Left ventricle myocardium inferior (tissue), 1 donor: ENCODE measurements at regions not wholly inside any gene's neighbourhood (a gene's known extent, or its start where the extent isn't known, plus 50 kb on each side); places are given as distances from the start of the nearest gene placed in this dataset.
A peak's percentile ranks its signal among the peaks of the same experiment; 100 is the strongest.

Source experiments
- DNase-seq: peaks from one replicate; pipeline ENCODE4 v3.0.0-alpha.2; 2020
- H3K27ac ChIP-seq: fragments of 200-600 bp; replicated peaks from 2 replicates; pipeline ENCODE4 v1.8.0; 2021
- H3K27me3 ChIP-seq: fragments of 200-600 bp; 2 replicates; pipeline ENCODE4 v1.8.0; 2021; ENCODE audit warnings: low read depth
- H3K36me3 ChIP-seq: fragments of 200-600 bp; 2 replicates; pipeline ENCODE4 v1.8.0; 2021
- H3K4me1 ChIP-seq: fragments of 200-600 bp; 2 replicates; pipeline ENCODE4 v1.8.0; 2021
- H3K4me3 ChIP-seq: fragments of 200-600 bp; 2 replicates; pipeline ENCODE4 v1.8.0; 2021; ENCODE audit warnings: mild to moderate bottlenecking, moderate library complexity
- H3K9me3 ChIP-seq: fragments of 200-600 bp; replicated peaks from 2 replicates; pipeline ENCODE4 v1.8.0; 2021
- intact Hi-C: fragments of 100-400 bp; cut with micrococcal nuclease; formaldehyde crosslinking; loops from one replicate; pipeline ENCODE4 v1.11.0; 2022
- TF ChIP-seq, protein P1 (sequence below): fragments of 200-600 bp; IDR thresholded peaks from 2 replicates; pipeline ENCODE4 v1.8.0; 2021; ENCODE audit warnings: antibody characterized with exemption, mild to moderate bottlenecking, borderline replicate concordance
- donor health status: DM: no; HTN: yes; CAD: no; lungs with severe emphysema.

DNA sequence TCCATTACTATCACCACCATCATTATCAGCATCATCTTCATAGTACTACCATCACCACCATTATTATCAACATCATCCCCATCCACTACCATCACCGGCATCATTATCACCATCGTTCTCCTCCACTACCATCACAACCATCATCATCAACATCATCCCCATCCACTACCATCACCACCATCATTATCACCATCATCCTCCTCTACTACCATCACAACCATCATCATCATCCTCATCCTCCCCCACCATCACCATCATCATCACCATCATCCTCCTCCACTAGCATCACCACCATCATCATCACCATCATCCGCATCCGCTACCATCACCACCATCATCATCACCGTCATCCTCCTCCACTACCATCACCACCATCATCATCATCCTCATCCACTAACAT is 639.8 kb upstream of the RBFOX1 start:
- DNase-seq, result no peak
- intact Hi-C loops, result no loop called here
- Histone ChIP-seq H3K27ac (no peak overlapping the region), H3K36me3 (no peaks in the 10 kb centered on the region), H3K4me3 (no peak overlapping the region), H3K4me1 (no peaks in the 10 kb centered on the region), H3K27me3 (no peaks in the 10 kb centered on the region), H3K9me3 (peaks cover 15% of the 10 kb centered on the region)
- TF ChIP-seq, protein P1, sequence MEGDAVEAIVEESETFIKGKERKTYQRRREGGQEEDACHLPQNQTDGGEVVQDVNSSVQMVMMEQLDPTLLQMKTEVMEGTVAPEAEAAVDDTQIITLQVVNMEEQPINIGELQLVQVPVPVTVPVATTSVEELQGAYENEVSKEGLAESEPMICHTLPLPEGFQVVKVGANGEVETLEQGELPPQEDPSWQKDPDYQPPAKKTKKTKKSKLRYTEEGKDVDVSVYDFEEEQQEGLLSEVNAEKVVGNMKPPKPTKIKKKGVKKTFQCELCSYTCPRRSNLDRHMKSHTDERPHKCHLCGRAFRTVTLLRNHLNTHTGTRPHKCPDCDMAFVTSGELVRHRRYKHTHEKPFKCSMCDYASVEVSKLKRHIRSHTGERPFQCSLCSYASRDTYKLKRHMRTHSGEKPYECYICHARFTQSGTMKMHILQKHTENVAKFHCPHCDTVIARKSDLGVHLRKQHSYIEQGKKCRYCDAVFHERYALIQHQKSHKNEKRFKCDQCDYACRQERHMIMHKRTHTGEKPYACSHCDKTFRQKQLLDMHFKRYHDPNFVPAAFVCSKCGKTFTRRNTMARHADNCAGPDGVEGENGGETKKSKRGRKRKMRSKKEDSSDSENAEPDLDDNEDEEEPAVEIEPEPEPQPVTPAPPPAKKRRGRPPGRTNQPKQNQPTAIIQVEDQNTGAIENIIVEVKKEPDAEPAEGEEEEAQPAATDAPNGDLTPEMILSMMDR, result no peak

DNA sequence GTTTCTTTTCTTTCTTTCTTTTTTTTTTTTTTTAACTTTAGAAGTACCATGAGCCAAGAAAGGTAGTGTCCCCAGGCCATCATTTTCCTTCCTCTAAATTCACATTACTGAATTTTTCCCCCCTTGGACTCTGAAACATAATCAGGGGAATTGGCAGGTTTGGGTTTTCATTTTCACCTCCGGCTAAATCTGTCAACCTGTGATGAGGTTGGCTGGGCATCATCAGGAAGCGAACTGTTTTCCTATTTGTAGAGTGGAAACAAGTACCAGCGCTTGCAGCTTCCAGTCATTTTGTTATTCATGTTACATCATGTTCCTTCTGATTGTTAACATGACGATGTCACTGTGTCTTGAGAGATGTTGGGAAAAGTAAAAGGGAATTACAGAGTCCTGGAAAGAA is 641.9 kb upstream of the RBFOX1 start:
- Histone ChIP-seq H3K36me3 (no peaks in the 10 kb centered on the region), H3K4me3 (no peak overlapping the region), H3K4me1 (no peaks in the 10 kb centered on the region)

DNA sequence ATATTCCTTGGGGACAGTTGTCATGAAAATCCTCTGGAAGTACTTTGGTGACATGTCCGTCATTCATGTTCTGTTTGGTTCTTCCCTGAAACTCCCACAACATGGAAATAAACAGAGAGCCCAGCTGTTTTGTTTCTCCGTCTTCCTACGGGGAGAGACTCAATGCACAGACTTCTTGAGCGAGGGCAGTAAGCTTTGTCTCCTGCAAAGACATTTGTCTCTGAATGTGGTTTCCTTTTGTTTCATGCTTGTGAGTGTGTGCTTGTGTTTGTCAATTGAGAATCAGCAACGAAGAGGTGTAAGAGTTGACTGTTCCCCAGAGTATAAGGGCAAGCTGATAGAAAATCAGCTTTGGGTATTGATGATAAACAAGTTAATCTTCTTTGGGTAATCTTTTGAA is 643.0 kb upstream of the RBFOX1 start:
- H3K36me3 ChIP-seq, result no peaks in the 10 kb centered on the region
- TF ChIP-seq, protein P1, result no peak
- no peak overlapping the region for H3K4me3 ChIP-seq
- no peak overlapping the region for H3K27ac ChIP-seq
- intact Hi-C loops, result no loop called here
- no peaks in the 10 kb centered on the region for H3K4me1 ChIP-seq
- H3K9me3 ChIP-seq, result peaks cover 17% of the 10 kb centered on the region
- no peak for DNase-seq
- H3K27me3 ChIP-seq, result no peaks in the 10 kb centered on the region

More for the DNA sequence above, 641.9 kb upstream of the RBFOX1 start:
- Histone ChIP-seq H3K9me3 (peaks cover 17% of the 10 kb centered on the region), H3K27me3 (no peaks in the 10 kb centered on the region), H3K27ac (no peak overlapping the region)
- DNase-seq, result no peak
- intact Hi-C loops, result no loop called here
- TF ChIP-seq, protein P1, result no peak

DNA sequence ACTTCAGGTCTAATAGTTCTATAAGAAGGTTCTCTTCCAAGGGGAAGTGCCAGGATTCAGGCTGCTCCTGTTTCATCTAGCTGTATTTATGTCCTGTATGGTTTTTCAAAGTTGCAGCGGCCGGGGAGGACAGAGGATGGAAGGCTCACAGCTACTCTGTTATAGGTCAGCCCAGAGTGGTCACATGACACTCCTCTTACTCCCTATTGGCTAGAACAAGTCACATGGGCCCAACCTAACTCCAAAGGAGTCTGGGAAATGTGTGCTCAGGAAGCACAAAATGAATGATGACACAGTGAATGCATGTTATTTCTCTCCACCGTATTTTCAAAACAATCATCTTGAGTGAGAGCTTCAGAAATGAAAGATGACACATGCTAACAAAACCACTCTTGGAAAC is 645.1 kb upstream of the RBFOX1 start:
- intact Hi-C loops, result no loop called here
- no peaks in the 10 kb centered on the region for H3K36me3 ChIP-seq
- no peak for DNase-seq
- H3K9me3 ChIP-seq, result peaks cover 17% of the 10 kb centered on the region
- peaks cover 13% of the 10 kb centered on the region for H3K27me3 ChIP-seq
- TF ChIP-seq, protein P1, result no peak
- no peaks in the 10 kb centered on the region for H3K4me1 ChIP-seq
- H3K27ac ChIP-seq, result no peak overlapping the region
- no peak overlapping the region for H3K4me3 ChIP-seq

DNA sequence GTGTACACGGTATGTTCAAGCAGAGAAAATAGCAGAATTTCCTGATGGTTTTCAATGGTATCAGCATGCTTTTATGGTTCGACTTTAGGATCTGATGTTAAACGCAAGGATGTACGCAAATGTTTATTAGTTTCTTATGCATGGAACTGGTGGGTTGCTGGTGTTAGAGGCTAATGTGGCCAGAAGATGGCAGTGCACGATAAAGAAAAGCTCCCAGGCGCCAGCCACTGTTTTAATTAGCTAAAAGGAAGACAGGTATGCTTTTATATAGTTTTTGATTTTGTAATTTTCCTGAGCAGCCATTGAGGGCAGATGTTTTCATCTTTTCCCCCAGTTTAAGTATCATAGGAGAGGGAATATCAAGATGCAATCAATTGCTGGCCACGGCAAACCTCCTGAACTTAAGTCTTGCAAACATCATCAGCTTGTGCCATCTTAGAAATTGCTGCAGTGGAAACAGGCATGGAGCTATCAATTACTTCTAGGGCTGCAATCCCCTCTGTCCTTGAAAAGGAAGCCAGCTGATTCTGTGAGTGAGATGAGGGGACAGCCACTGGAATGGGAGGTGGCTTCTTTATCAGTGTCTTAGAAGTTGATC is 648.5 kb upstream of the RBFOX1 start:
- DNase-seq, result no peak
- peaks cover 17% of the 10 kb centered on the region for H3K9me3 ChIP-seq
- TF ChIP-seq, protein P1, result peak; percentile 43
- H3K27ac ChIP-seq, result no peak overlapping the region
- no peak overlapping the region for H3K4me3 ChIP-seq
- peaks cover 30% of the 10 kb centered on the region for H3K27me3 ChIP-seq
- no peaks in the 10 kb centered on the region for H3K4me1 ChIP-seq
- intact Hi-C loops, result no loop called here
- no peaks in the 10 kb centered on the region for H3K36me3 ChIP-seq
